Neuronal stem cell (in vitro differentiated cells): ENCODE measurements at regions not wholly inside any gene's neighbourhood (a gene's known extent, or its start where the extent isn't known, plus 50 kb on each side); places are given as distances from the start of the nearest gene placed in this dataset.
"Not testable (repeated sequence)": the region's sequence is repeated elsewhere in the genome, so short reads cannot be mapped to it uniquely, and the experiment has no call there.

Experiments used
- DNase-seq: peaks from one replicate; pipeline ENCODE4 v3.0.0-alpha.2; 2013; ENCODE audit warnings: low spot score
- H2AFZ ChIP-seq: one replicate; pipeline ENCODE4 v1.6.1; 2013; ENCODE audit warnings: mild to moderate bottlenecking, low read length, inconsistent platforms
- H2AK5ac ChIP-seq: 2 replicates; pipeline ENCODE4 v1.6.1; 2013; ENCODE audit warnings: low read depth, mild to moderate bottlenecking, inconsistent platforms, low read length, moderate library complexity, mixed read lengths
- H2BK120ac ChIP-seq: 2 replicates; pipeline ENCODE4 v1.6.1; 2013; ENCODE audit warnings: low read depth, mild to moderate bottlenecking, inconsistent platforms, low read length, moderate library complexity, mixed read lengths
- H2BK12ac ChIP-seq: one replicate; pipeline ENCODE4 v1.6.1; 2013; ENCODE audit warnings: low read length, inconsistent platforms
- H2BK15ac ChIP-seq: 2 replicates; pipeline ENCODE4 v1.6.1; 2013; ENCODE audit warnings: mild to moderate bottlenecking, low read length, inconsistent platforms, mixed read lengths
- H2BK5ac ChIP-seq: one replicate; pipeline ENCODE4 v1.6.1; 2013; ENCODE audit warnings: inconsistent platforms, mild to moderate bottlenecking, low read length, moderate library complexity
- H3K14ac ChIP-seq: one replicate; pipeline ENCODE4 v1.6.1; 2013; ENCODE audit warnings: low read length, inconsistent platforms
- H3K18ac ChIP-seq: 2 replicates; pipeline ENCODE4 v1.6.1; 2013; ENCODE audit warnings: low read length, inconsistent platforms
- H3K23ac ChIP-seq: 2 replicates; pipeline ENCODE4 v1.6.1; 2013; ENCODE audit warnings: low read depth, mild to moderate bottlenecking, mixed read lengths, low read length, inconsistent platforms; ENCODE audit not compliant: poor library complexity
- H3K27ac ChIP-seq: replicated peaks from 3 replicates; pipeline ENCODE4 v1.5.1; 2013; ENCODE audit warnings: low read length, inconsistent platforms
- H3K27me3 ChIP-seq, 3 experiments: 2 replicates each; pipeline ENCODE4 v1.6.1; 2013; ENCODE audit warnings: low read length in 3 of 3, mild to moderate bottlenecking in 2 of 3, inconsistent platforms in 1 of 3, low read depth in 1 of 3, mixed read lengths in 1 of 3, moderate library complexity in 1 of 3; ENCODE audit not compliant: control insufficient read depth in 3 of 3, insufficient read depth in 3 of 3
- H3K36me3 ChIP-seq, 2 donors: replicated peaks in 1 of 2; 2 replicates each; pipeline ENCODE4 v1.6.1; 2013; ENCODE audit warnings: low read length in 2 of 2; ENCODE audit not compliant: control insufficient read depth in 2 of 2, insufficient read depth in 2 of 2
- H3K4ac ChIP-seq: 2 replicates; pipeline ENCODE4 v1.6.1; 2013; ENCODE audit warnings: inconsistent platforms, mild to moderate bottlenecking, low read length, moderate library complexity
- H3K4me1 ChIP-seq, 2 donors: 1 replicate in 1 of 2; 2 replicates in 1 of 2; pipeline ENCODE4 v1.6.1; 2013; ENCODE audit warnings: low read length in 2 of 2, low read depth in 1 of 2; ENCODE audit not compliant: control insufficient read depth in 2 of 2, insufficient read depth in 1 of 2
- H3K4me2 ChIP-seq: one replicate; pipeline ENCODE4 v1.6.1; 2013; ENCODE audit warnings: mild to moderate bottlenecking, low read length, inconsistent platforms; ENCODE audit not compliant: insufficient read depth, poor library complexity, severe bottlenecking
- H3K4me3 ChIP-seq, 2 donors: 2 replicates each; pipeline ENCODE4 v1.5.1; 2013; ENCODE audit warnings: low read length in 2 of 2, mild to moderate bottlenecking in 2 of 2, inconsistent platforms in 1 of 2, moderate library complexity in 1 of 2
- H3K79me1 ChIP-seq: one replicate; pipeline ENCODE4 v1.6.1; 2013; ENCODE audit warnings: low read depth, mild to moderate bottlenecking, inconsistent platforms, low read length, moderate library complexity
- H3K9ac ChIP-seq: one replicate; pipeline ENCODE4 v1.6.1; 2013; ENCODE audit warnings: mild to moderate bottlenecking, low read depth, low read length, inconsistent platforms; ENCODE audit not compliant: poor library complexity
- H3K9me3 ChIP-seq, 2 donors: replicated peaks in 1 of 2; 2 replicates each; pipeline versions ENCODE3 to v1.6.1; 2013; ENCODE audit warnings: low read length in 2 of 2, mild to moderate bottlenecking in 2 of 2, inconsistent platforms in 1 of 2, low read depth in 1 of 2, mixed read lengths in 1 of 2, moderate library complexity in 1 of 2; ENCODE audit not compliant: control insufficient read depth in 2 of 2, insufficient read depth in 1 of 2
- H4K8ac ChIP-seq: one replicate; pipeline ENCODE4 v1.6.1; 2013; ENCODE audit warnings: low read depth, mild to moderate bottlenecking, inconsistent platforms, low read length, moderate library complexity
- H4K91ac ChIP-seq: one replicate; pipeline ENCODE4 v1.6.1; 2013; ENCODE audit warnings: low read length, low read depth, mild to moderate bottlenecking, inconsistent platforms; ENCODE audit not compliant: poor library complexity
- WGBS, 2 donors: extraction: QIAGEN DNeasy Blood & Tissue Kit; methylation state at CpG; one replicate each; pipeline ENCODE4 v1.1.7; 2013; ENCODE audit warnings: missing lambda C conversion rate in 2 of 2, mixed read lengths in 1 of 2; ENCODE audit not compliant: insufficient read length in 2 of 2, insufficient replicate concordance in 1 of 2; ENCODE audit errors: extremely low coverage in 2 of 2; 5-methylcytosine and 5-hydroxymethylcytosine counted together

DNA sequence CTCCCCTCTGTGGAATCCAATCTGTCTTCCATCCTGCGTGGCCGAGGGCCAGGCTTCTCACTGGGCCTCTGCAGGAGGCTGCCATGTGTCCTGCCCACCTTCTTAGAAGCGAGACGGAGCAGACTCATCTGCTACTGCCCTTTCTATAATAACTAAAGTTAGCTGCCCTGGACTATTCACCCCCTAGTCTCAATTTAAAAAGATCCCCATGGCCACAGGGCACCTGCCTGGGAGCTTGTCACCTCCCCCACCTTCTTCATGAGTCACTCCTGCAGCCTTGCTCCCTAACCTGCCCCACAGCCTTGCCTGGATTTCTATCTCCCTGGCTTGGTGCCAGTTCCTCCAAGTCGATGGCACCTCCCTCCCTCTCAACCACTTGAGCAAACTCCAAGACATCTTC, 52.7 kb upstream of the IQSEC3 start:
- H3K4me3 ChIP-seq, H2BK5ac ChIP-seq, H4K91ac ChIP-seq, H2AK5ac ChIP-seq, H3K9me3 ChIP-seq, H3K9ac ChIP-seq, H3K27ac ChIP-seq, H2AFZ ChIP-seq, H3K23ac ChIP-seq, DNase-seq, H3K27me3 ChIP-seq, H3K4me2 ChIP-seq, H3K4me1 ChIP-seq, H2BK120ac ChIP-seq, H3K36me3 ChIP-seq, H2BK12ac ChIP-seq, H3K14ac ChIP-seq, H3K4ac ChIP-seq, H2BK15ac ChIP-seq, H3K79me1 ChIP-seq, H4K8ac ChIP-seq, H3K18ac ChIP-seq: not testable (repeated sequence)
- WGBS, 2 donors, result no CpG with 5 or more reads among the region's 5 CpGs

DNA sequence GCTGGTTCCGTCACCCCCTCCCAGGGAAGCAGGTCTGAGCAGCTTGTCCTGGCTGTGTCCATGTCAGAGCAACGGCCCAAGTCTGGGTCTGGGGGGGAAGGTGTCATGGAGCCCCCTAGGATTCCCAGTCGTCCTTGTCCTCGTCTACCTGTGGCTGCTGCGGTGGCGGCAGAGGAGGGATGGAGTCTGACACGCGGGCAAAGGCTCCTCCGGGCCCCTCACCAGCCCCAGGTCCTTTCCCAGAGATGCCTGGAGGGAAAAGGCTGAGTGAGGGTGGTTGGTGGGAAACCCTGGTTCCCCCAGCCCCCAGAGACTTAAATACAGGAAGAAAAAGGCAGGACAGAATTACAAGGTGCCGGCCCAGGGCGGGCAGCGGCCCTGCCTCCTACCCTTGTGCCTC, 51.9 kb upstream of the IQSEC3 start:
- not testable (repeated sequence) for DNase-seq, H2BK5ac ChIP-seq
- WGBS, 2 donors, result no CpG with 5 or more reads among the region's 12 CpGs

DNA sequence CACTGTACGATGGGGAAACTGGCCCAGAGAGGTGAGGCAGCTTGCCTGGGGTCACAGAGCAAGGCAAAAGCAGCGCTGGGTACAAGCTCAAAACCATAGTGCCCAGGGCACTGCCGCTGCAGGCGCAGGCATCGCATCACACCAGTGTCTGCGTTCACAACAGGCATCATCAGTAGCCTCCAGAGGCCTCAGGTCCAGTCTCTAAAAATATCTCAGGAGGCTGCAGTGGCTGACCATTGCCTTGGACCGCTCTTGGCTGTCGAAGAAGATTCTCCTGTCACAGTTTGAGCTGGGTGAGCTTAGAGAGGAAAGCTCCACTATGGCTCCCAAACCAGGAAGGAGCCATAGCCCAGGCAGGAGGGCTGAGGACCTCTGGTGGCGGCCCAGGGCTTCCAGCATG, 51.2 kb upstream of the IQSEC3 start:
- not testable (repeated sequence) for H3K4ac ChIP-seq, H3K27me3 ChIP-seq, H3K79me1 ChIP-seq, H3K9me3 ChIP-seq, H3K9ac ChIP-seq, H2BK15ac ChIP-seq, H3K23ac ChIP-seq, H3K4me3 ChIP-seq, H2AK5ac ChIP-seq, H3K36me3 ChIP-seq, H2BK5ac ChIP-seq, H3K18ac ChIP-seq, DNase-seq, H2BK12ac ChIP-seq, H2BK120ac ChIP-seq, H4K8ac ChIP-seq, H3K27ac ChIP-seq, H2AFZ ChIP-seq, H3K14ac ChIP-seq, H3K4me1 ChIP-seq, H3K4me2 ChIP-seq, H4K91ac ChIP-seq
- no CpG with 5 or more reads among the region's 9 CpGs for WGBS, 2 donors

More for the DNA sequence above, 51.9 kb upstream of the IQSEC3 start:
- H3K14ac ChIP-seq, H2AK5ac ChIP-seq, H2BK15ac ChIP-seq, H4K8ac ChIP-seq, H3K18ac ChIP-seq, H2BK120ac ChIP-seq, H3K4me3 ChIP-seq, H3K4ac ChIP-seq, H3K36me3 ChIP-seq, H2AFZ ChIP-seq, H3K27me3 ChIP-seq, H3K4me2 ChIP-seq, H2BK12ac ChIP-seq, H3K9me3 ChIP-seq, H3K27ac ChIP-seq, H3K23ac ChIP-seq, H3K79me1 ChIP-seq, H3K4me1 ChIP-seq, H4K91ac ChIP-seq, H3K9ac ChIP-seq: not testable (repeated sequence)

DNA sequence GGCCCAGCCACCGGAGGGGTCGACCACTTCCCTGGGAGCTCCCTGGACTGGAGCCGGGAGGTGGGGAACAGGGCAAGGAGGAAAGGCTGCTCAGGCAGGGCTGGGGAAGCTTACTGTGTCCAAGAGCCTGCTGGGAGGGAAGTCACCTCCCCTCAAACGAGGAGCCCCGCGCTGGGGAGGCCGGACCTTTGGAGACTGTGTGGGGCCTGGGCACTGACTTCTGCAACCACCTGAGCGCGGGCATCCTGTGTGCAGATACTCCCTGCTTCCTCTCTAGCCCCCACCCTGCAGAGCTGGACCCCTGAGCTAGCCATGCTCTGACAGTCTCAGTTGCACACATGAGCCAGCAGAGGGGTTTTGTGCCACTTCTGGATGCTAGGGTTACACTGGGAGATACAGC, 50.5 kb upstream of the IQSEC3 start:
- not testable (repeated sequence) for H2BK12ac ChIP-seq, H4K91ac ChIP-seq, H3K9ac ChIP-seq, H3K4me2 ChIP-seq, H4K8ac ChIP-seq, H3K23ac ChIP-seq, H2BK15ac ChIP-seq, H2AK5ac ChIP-seq, H3K36me3 ChIP-seq, H3K4me1 ChIP-seq, H3K4me3 ChIP-seq, H3K9me3 ChIP-seq, H3K18ac ChIP-seq, H3K4ac ChIP-seq, H2BK5ac ChIP-seq, H3K14ac ChIP-seq, H3K27ac ChIP-seq, H3K79me1 ChIP-seq, H2BK120ac ChIP-seq, H3K27me3 ChIP-seq, H2AFZ ChIP-seq, DNase-seq
- WGBS, 2 donors, result no CpG with 5 or more reads among the region's 9 CpGs
